ENCODE measurements at regions not wholly inside any gene's neighbourhood (a gene's known extent, or its start where the extent isn't known, plus 50 kb on each side); places are given as distances from the start of the nearest gene placed in this dataset.

GRCh38 chr2:211132046-211132445 is 575.6 kb downstream of the CPS1 start:
- no peak for TF ChIP-seq CTCF (IDR thresholded peaks at IDR 0.05; ENCODE audit: low read depth, low read length, missing control alignments)
- Histone ChIP-seq H3K27me3 (replicated peaks) (no peaks in the 10 kb centered on the region), H3K36me3 (replicated peaks) (no peaks in the 10 kb centered on the region), H3K4me3 (ENCODE audit: low read depth, low read length) (no peak overlapping the region), H3K27ac (peak overlapping the region; percentile 97)
- in situ Hi-C loops (cut with HindIII; ENCODE audit: low pct_ligation_motif_present, low sequenced_read_pairs): no loop called here
- DNase-seq: peak; percentile 39

- TF ChIP-seq CTCF (IDR thresholded peaks at IDR 0.05; ENCODE audit: low read depth, low read length, missing control alignments): no peak
- DNase-seq: no peak
- no peaks in the 10 kb centered on the region for H3K27me3 ChIP-seq (replicated peaks)
- H3K36me3 ChIP-seq (replicated peaks): no peaks in the 10 kb centered on the region
- H3K27ac ChIP-seq: peak overlapping the region; percentile 97
- in situ Hi-C loops (cut with HindIII; ENCODE audit: low pct_ligation_motif_present, low sequenced_read_pairs): no loop called here
- H3K4me3 ChIP-seq (ENCODE audit: low read depth, low read length): no peak overlapping the region
Observed at GRCh38 chr2:211132573-211132972, 576.2 kb downstream of the CPS1 start.

GRCh38 chr2:211133766-211134165 is 577.4 kb downstream of the CPS1 start:
- Histone ChIP-seq H3K27ac (peak overlapping the region; percentile 97), H3K4me3 (ENCODE audit: low read depth, low read length) (no peak overlapping the region), H3K36me3 (replicated peaks) (no peaks in the 10 kb centered on the region), H3K27me3 (replicated peaks) (no peaks in the 10 kb centered on the region)
- DNase-seq: peak; percentile 44
- in situ Hi-C loops (cut with HindIII; ENCODE audit: low pct_ligation_motif_present, low sequenced_read_pairs): no loop called here
- TF ChIP-seq CTCF (IDR thresholded peaks at IDR 0.05; ENCODE audit: low read depth, low read length, missing control alignments): no peak

GRCh38 chr2:211138551-211138950 is 582.2 kb downstream of the CPS1 start:
- in situ Hi-C loops (cut with HindIII; ENCODE audit: low pct_ligation_motif_present, low sequenced_read_pairs): no loop called here

GRCh38 chr2:211141646-211142045 is 585.2 kb downstream of the CPS1 start:
- TF ChIP-seq CTCF (IDR thresholded peaks at IDR 0.05; ENCODE audit: low read depth, low read length, missing control alignments): no peak
- in situ Hi-C loops (cut with HindIII; ENCODE audit: low pct_ligation_motif_present, low sequenced_read_pairs): no loop called here
- Histone ChIP-seq H3K36me3 (replicated peaks) (no peaks in the 10 kb centered on the region), H3K27ac (peak overlapping the region; percentile 91), H3K4me3 (ENCODE audit: low read depth, low read length) (no peak overlapping the region), H3K27me3 (replicated peaks) (no peaks in the 10 kb centered on the region)
- no peak for DNase-seq

More at GRCh38 chr2:211138551-211138950, 582.2 kb downstream of the CPS1 start:
- no peaks in the 10 kb centered on the region for H3K36me3 ChIP-seq (replicated peaks)
- H3K27me3 ChIP-seq (replicated peaks): no peaks in the 10 kb centered on the region
- DNase-seq: no peak
- H3K27ac ChIP-seq: no peak overlapping the region
- TF ChIP-seq CTCF (IDR thresholded peaks at IDR 0.05; ENCODE audit: low read depth, low read length, missing control alignments): no peak
- H3K4me3 ChIP-seq (ENCODE audit: low read depth, low read length): no peak overlapping the region

- Histone ChIP-seq H3K27ac (peak overlapping the region; percentile 91), H3K36me3 (replicated peaks) (no peaks in the 10 kb centered on the region), H3K4me3 (ENCODE audit: low read depth, low read length) (no peak overlapping the region), H3K27me3 (replicated peaks) (no peaks in the 10 kb centered on the region)
- in situ Hi-C loops (cut with HindIII; ENCODE audit: low pct_ligation_motif_present, low sequenced_read_pairs): no loop called here
- no peak for TF ChIP-seq CTCF (IDR thresholded peaks at IDR 0.05; ENCODE audit: low read depth, low read length, missing control alignments)
- no peak for DNase-seq
Observed at GRCh38 chr2:211144078-211144477, 587.7 kb downstream of the CPS1 start.
